SK-N-SH (cell line): ENCODE measurements at regions not wholly inside any gene's neighbourhood (a gene's known extent, or its start where the extent isn't known, plus 50 kb on each side); places are given as distances from the start of the nearest gene placed in this dataset.

ENCODE experiments used
- CTCF ChIA-PET: fragments of 300-600, 350-600 bp; formaldehyde crosslinking; extraction: SDS; loops from one replicate; lab custom pipeline; 2021; lab: Yijun Ruan, JAX
- POLR2A ChIA-PET: fragments of 350-600 bp; sonication (Branson Sonifier 250); formaldehyde crosslinking; extraction: SDS; loops from one replicate; lab custom pipeline; 2020; ENCODE audit warnings: antibody characterized with exemption, inconsistent platforms; lab: Yijun Ruan, JAX
- DNase-seq: peaks from one replicate; pipeline ENCODE4 v3.0.0; 2012
- H2AFZ ChIP-seq: fragments of 200-600 bp; sonication (generic); 2 replicates; pipeline ENCODE4 v1.8.1; 2016; ENCODE audit warnings: antibody characterized with exemption, mild to moderate bottlenecking, low read depth
- H3F3A ChIP-seq: fragments of 200-600 bp; sonication (generic); replicated peaks from 2 replicates; pipeline ENCODE3; 2016; ENCODE audit warnings: antibody characterized with exemption, mild to moderate bottlenecking; ENCODE audit not compliant: insufficient read depth
- H3K27ac ChIP-seq, 2 experiments: fragments of 200-500 bp in 1 of 2; fragments of 200-600 bp in 1 of 2; sonication (Bioruptor generic) in 1 of 2; sonication (generic), shearing (Covaris generic) in 1 of 2; 2 replicates each; pipeline versions ENCODE4 v1.5.1 to v1.6.1; 2014 to 2016; ENCODE audit warnings: low read depth in 2 of 2, inconsistent platforms in 1 of 2, low read length in 1 of 2, mild to moderate bottlenecking in 1 of 2, mixed read lengths in 1 of 2
- H3K27me3 ChIP-seq: fragments of 200-600 bp; sonication (generic), shearing (Covaris generic); 2 replicates; pipeline ENCODE4 v1.6.1; 2016; ENCODE audit warnings: mixed run types; ENCODE audit not compliant: insufficient read depth
- H3K36me3 ChIP-seq, 2 experiments: fragments of 200-500 bp in 1 of 2; fragments of 200-600 bp in 1 of 2; sonication (Bioruptor generic) in 1 of 2; sonication (generic) in 1 of 2; replicated peaks in 1 of 2; 2 replicates each; pipeline versions ENCODE3 to v1.5.1; 2014 to 2016; ENCODE audit warnings: low read length in 1 of 2, mild to moderate bottlenecking in 1 of 2; ENCODE audit not compliant: insufficient read depth in 2 of 2, control insufficient read depth in 1 of 2
- H3K4me1 ChIP-seq, 2 experiments: fragments of 200-500 bp in 1 of 2; fragments of 200-600 bp in 1 of 2; sonication (Bioruptor generic) in 1 of 2; sonication (generic), shearing (Covaris generic) in 1 of 2; 2 replicates each; pipeline versions ENCODE4 v1.5.1 to v1.6.1; 2014 to 2016; ENCODE audit warnings: low read depth in 1 of 2, low read length in 1 of 2, mixed run types in 1 of 2; ENCODE audit not compliant: insufficient read depth in 2 of 2, control insufficient read depth in 1 of 2
- H3K4me2 ChIP-seq: fragments of 200-600 bp; sonication (generic), shearing (Covaris generic); 2 replicates; pipeline ENCODE4 v1.6.1; 2017; ENCODE audit warnings: mixed run types
- H3K4me3 ChIP-seq, 2 experiments: fragments of 200-500 bp in 1 of 2; fragments of 200-600 bp in 1 of 2; sonication (Bioruptor generic) in 1 of 2; sonication (generic), shearing (Covaris generic) in 1 of 2; 2 replicates each; pipeline versions ENCODE4 v1.5.1 to v1.8.1; 2014 to 2016; ENCODE audit warnings: low read depth in 2 of 2, inconsistent platforms in 1 of 2, low read length in 1 of 2, mild to moderate bottlenecking in 1 of 2, mixed read lengths in 1 of 2, moderate library complexity in 1 of 2
- H3K79me2 ChIP-seq: fragments of 200-600 bp; sonication (generic); 2 replicates; pipeline ENCODE4 v1.8.1; 2017; ENCODE audit warnings: mild to moderate bottlenecking; ENCODE audit not compliant: insufficient read depth
- H3K9ac ChIP-seq: fragments of 200-600 bp; sonication (generic); 2 replicates; pipeline ENCODE4 v1.6.1; 2017; ENCODE audit warnings: mixed run types
- H3K9me2 ChIP-seq: fragments of 200-600 bp; sonication (generic); 2 replicates; pipeline ENCODE4 v1.6.1; 2017; ENCODE audit warnings: mixed run types
- H3K9me3 ChIP-seq: fragments of 200-600 bp; sonication (generic); 2 replicates; pipeline ENCODE4 v1.6.1; 2017; ENCODE audit warnings: mixed run types, mild to moderate bottlenecking, moderate library complexity
- H4K20me1 ChIP-seq: fragments of 200-600 bp; sonication (generic); 2 replicates; pipeline ENCODE4 v1.6.1; 2017; ENCODE audit warnings: mild to moderate bottlenecking, mixed run types; ENCODE audit not compliant: insufficient read depth
- ELF1 ChIP-seq: IDR thresholded peaks from 2 replicates; pipeline ENCODE4 v1.4.0; 2012
- EP300 ChIP-seq, 2 experiments: IDR thresholded peaks; 2 replicates each; pipeline versions ENCODE4 v1.4.0 to v1.6.1; 2012; ENCODE audit warnings: borderline replicate concordance in 1 of 2, low read depth in 1 of 2, low read length in 1 of 2
- EZH2phosphoT487 ChIP-seq: fragments of 200-600 bp; sonication (generic); IDR thresholded peaks from 2 replicates; pipeline ENCODE4 v1.6.1; 2017; ENCODE audit warnings: low read depth, mixed run types, mild to moderate bottlenecking, antibody characterized with exemption, moderate library complexity, borderline replicate concordance
- FOSL2 ChIP-seq: IDR thresholded peaks from 2 replicates; pipeline ENCODE4 v1.4.0; 2012; ENCODE audit warnings: low read depth, mild to moderate bottlenecking, moderate library complexity, borderline replicate concordance
- FOXM1 ChIP-seq: IDR thresholded peaks from 2 replicates; pipeline ENCODE4 v1.4.0; 2012; ENCODE audit warnings: low read depth, mild to moderate bottlenecking
- NFIC ChIP-seq: IDR thresholded peaks from 2 replicates; pipeline ENCODE4 v1.4.0; 2012; ENCODE audit warnings: borderline replicate concordance
- NRF1 ChIP-seq: IDR thresholded peaks from 2 replicates; pipeline ENCODE4 v1.6.1; 2012; ENCODE audit warnings: low read depth, mild to moderate bottlenecking, low read length
- POLR2AphosphoS5 ChIP-seq: IDR thresholded peaks from 2 replicates; pipeline ENCODE4 v1.6.1; 2012; ENCODE audit warnings: low read depth, low read length
- RCOR1 ChIP-seq: fragments of 150-350 bp; IDR thresholded peaks from 2 replicates; pipeline ENCODE4 v1.6.1; 2017; ENCODE audit warnings: antibody characterized with exemption, low read length
- RFX5 ChIP-seq: IDR thresholded peaks from 2 replicates; pipeline ENCODE4 v1.6.1; 2012; ENCODE audit warnings: mild to moderate bottlenecking, improper control_type of control experiment, low read length
- RXRA ChIP-seq: IDR thresholded peaks from 2 replicates; pipeline ENCODE4 v1.4.0; 2012; ENCODE audit warnings: low read depth, mild to moderate bottlenecking, borderline replicate concordance
- SIN3A ChIP-seq: IDR thresholded peaks from 2 replicates; pipeline ENCODE4 v1.6.1; 2012; ENCODE audit warnings: low read depth, mild to moderate bottlenecking, low read length, moderate library complexity, borderline replicate concordance
- TAF1 ChIP-seq: IDR thresholded peaks from 2 replicates; pipeline ENCODE4 v1.6.1; 2012; ENCODE audit warnings: low read depth, mild to moderate bottlenecking, low read length, moderate library complexity, borderline replicate concordance
- TEAD4 ChIP-seq: IDR thresholded peaks from 2 replicates; pipeline ENCODE4 v1.4.0; 2012; ENCODE audit warnings: mild to moderate bottlenecking, borderline replicate concordance; ENCODE audit not compliant: insufficient read depth
- YY1 ChIP-seq: IDR thresholded peaks from 2 replicates; pipeline ENCODE4 v1.4.0; 2012; ENCODE audit warnings: low read depth, mild to moderate bottlenecking
- WGBS: methylation state at CpG from one replicate; pipeline ENCODE4 v1.1.6; 2017; ENCODE audit warnings: low lambda C conversion rate; 5-methylcytosine and 5-hydroxymethylcytosine counted together
- TF ChIP-seq, protein P1 (sequence below): fragments of 150-350 bp; IDR thresholded peaks from 2 replicates; pipeline ENCODE4 v1.6.1; 2016; ENCODE audit warnings: mild to moderate bottlenecking, low read depth, low read length
- TF ChIP-seq, protein P2 (sequence below): IDR thresholded peaks from 2 replicates; pipeline ENCODE4 v1.4.0; 2012; ENCODE audit warnings: low read depth, borderline replicate concordance
- TF ChIP-seq, protein P3 (sequence below): IDR thresholded peaks from 2 replicates; pipeline ENCODE4 v1.4.0; 2012; ENCODE audit warnings: low read depth
- TF ChIP-seq, protein P4 (sequence below): IDR thresholded peaks from 2 replicates; pipeline ENCODE4 v1.4.0; 2012; ENCODE audit warnings: low read depth, borderline replicate concordance

DNA sequence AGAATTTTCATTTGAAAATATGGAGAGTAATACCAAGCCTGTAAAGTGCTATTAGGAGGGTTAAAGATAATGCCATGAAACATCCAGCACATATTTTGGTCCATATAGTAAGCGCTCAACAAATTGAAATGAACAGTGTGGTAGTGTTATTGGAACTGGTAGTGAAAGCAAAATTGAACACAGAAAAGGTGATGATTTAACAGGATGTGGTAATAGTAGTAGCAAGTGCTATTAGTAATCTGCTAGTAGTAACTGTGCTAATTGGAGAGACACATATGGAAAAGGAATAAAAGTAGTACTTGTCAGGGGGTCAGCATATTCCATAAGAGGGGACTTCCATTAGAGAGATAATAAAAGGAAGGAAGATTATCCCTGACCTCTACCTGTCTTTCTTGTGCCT lies 187.3 kb downstream of the HTR1A start:
- Histone ChIP-seq H3K36me3 (no peaks in the 10 kb centered on the region), H2AFZ (no peak overlapping the region), H3K79me2 (no peaks in the 10 kb centered on the region), H4K20me1 (no peaks in the 10 kb centered on the region), H3K27ac (no peak overlapping the region), H3K4me1 (no peaks in the 10 kb centered on the region), H3K4me2 (no peak overlapping the region), H3K27me3 (no peaks in the 10 kb centered on the region), H3K9me2 (no peaks in the 10 kb centered on the region), H3K9me3 (no peaks in the 10 kb centered on the region), H3K9ac (no peak overlapping the region), H3F3A (no peaks in the 10 kb centered on the region), H3K4me3 (no peak overlapping the region)
- ChIA-PET POLR2A (no interaction called here), CTCF (no interaction called here)
- no peak for DNase-seq
- TF ChIP-seq NRF1 (no peak), RCOR1 (no peak), YY1 (no peak), EP300 (IDR thresholded peaks at IDR 0.05; ENCODE audit: borderline replicate concordance in 1 of 2, low read depth in 1 of 2, low read length in 1 of 2) (no peak), ELF1 (no peak), SIN3A (no peak)
- TF ChIP-seq, protein P1, sequence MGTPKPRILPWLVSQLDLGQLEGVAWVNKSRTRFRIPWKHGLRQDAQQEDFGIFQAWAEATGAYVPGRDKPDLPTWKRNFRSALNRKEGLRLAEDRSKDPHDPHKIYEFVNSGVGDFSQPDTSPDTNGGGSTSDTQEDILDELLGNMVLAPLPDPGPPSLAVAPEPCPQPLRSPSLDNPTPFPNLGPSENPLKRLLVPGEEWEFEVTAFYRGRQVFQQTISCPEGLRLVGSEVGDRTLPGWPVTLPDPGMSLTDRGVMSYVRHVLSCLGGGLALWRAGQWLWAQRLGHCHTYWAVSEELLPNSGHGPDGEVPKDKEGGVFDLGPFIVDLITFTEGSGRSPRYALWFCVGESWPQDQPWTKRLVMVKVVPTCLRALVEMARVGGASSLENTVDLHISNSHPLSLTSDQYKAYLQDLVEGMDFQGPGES = no peak
- 19% methylated on average over 1 of the region's 1 CpG for WGBS

DNA sequence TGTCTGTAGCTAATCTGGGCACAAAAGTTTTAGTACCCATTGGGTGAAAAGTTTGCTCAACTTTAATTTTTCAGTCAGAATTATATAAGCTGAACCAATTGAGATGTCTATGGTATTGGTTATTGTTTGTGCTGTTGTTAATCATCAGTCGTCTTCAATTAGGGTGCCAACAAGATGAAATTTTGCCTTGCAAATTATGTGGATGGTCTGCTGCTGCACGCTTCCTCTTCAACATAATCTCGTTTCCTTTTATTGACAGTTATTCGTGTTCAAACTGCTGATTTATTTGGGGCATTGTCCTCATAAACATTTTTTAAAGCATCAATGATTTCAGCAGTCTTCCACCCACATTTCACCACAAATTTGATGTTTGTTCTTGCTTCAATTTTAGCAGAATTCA lies 194.0 kb downstream of the HTR1A start:
- POLR2A ChIA-PET = no interaction called here
- CTCF ChIA-PET = no interaction called here
- no peak for TF ChIP-seq RFX5
- TF ChIP-seq ELF1 = no peak
- TF ChIP-seq POLR2AphosphoS5 = no peak
- no peak for TF ChIP-seq FOXM1

DNA sequence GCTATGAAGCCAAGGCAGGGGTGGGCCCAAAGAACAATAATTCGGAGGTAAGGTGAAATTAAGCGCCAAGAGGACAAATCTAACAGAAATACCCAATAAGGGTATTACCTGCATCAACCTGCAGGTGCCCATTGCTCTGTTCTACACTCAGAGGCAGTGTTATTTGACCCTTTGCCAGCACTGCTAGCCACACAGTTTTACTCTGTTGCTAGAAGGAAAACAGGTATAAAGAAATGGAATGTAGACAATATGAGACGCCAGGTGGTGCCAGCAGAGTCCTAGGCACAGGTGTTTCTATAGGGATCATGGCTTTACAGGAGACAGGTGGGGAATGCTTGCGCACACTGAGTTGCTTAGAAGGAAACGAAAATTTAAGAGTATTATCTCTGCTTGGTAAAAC lies 201.3 kb downstream of the HTR1A start:
- WGBS = 1% methylated on average over 5 of the region's 5 CpGs
- H3K36me3 ChIP-seq = no peaks in the 10 kb centered on the region
- H4K20me1 ChIP-seq = no peaks in the 10 kb centered on the region
- no peaks in the 10 kb centered on the region for H3K79me2 ChIP-seq
- H3K27me3 ChIP-seq = no peaks in the 10 kb centered on the region
- no peaks in the 10 kb centered on the region for H3K9me3 ChIP-seq
- DNase-seq = no peak
- no peak overlapping the region for H3K27ac ChIP-seq
- H3K9me2 ChIP-seq = no peaks in the 10 kb centered on the region
- ChIA-PET POLR2A (no interaction called here), CTCF (no interaction called here)
- TF ChIP-seq RXRA (no peak), NFIC (no peak), ELF1 (no peak), TAF1 (no peak), EZH2phosphoT487 (no peak), POLR2AphosphoS5 (no peak), FOXM1 (no peak), SIN3A (no peak), FOSL2 (no peak), NRF1 (no peak), TEAD4 (no peak)
- TF ChIP-seq, protein P2, sequence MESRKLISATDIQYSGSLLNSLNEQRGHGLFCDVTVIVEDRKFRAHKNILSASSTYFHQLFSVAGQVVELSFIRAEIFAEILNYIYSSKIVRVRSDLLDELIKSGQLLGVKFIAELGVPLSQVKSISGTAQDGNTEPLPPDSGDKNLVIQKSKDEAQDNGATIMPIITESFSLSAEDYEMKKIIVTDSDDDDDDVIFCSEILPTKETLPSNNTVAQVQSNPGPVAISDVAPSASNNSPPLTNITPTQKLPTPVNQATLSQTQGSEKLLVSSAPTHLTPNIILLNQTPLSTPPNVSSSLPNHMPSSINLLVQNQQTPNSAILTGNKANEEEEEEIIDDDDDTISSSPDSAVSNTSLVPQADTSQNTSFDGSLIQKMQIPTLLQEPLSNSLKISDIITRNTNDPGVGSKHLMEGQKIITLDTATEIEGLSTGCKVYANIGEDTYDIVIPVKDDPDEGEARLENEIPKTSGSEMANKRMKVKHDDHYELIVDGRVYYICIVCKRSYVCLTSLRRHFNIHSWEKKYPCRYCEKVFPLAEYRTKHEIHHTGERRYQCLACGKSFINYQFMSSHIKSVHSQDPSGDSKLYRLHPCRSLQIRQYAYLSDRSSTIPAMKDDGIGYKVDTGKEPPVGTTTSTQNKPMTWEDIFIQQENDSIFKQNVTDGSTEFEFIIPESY = no peak
- TF ChIP-seq, protein P3, sequence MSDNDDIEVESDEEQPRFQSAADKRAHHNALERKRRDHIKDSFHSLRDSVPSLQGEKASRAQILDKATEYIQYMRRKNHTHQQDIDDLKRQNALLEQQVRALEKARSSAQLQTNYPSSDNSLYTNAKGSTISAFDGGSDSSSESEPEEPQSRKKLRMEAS = no peak
- TF ChIP-seq, protein P4, sequence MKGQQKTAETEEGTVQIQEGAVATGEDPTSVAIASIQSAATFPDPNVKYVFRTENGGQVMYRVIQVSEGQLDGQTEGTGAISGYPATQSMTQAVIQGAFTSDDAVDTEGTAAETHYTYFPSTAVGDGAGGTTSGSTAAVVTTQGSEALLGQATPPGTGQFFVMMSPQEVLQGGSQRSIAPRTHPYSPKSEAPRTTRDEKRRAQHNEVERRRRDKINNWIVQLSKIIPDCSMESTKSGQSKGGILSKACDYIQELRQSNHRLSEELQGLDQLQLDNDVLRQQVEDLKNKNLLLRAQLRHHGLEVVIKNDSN = no peak
- no peaks in the 10 kb centered on the region for H3F3A ChIP-seq
- H3K9ac ChIP-seq = no peak overlapping the region
- no peak overlapping the region for H2AFZ ChIP-seq
- H3K4me3 ChIP-seq = no peak overlapping the region
- no peak overlapping the region for H3K4me2 ChIP-seq
- H3K4me1 ChIP-seq = no peaks in the 10 kb centered on the region

More for the DNA sequence above, 194.0 kb downstream of the HTR1A start:
- no peak for DNase-seq
- Histone ChIP-seq H3K79me2 (no peaks in the 10 kb centered on the region), H4K20me1 (no peaks in the 10 kb centered on the region), H3K9me3 (no peaks in the 10 kb centered on the region), H3K4me1 (no peaks in the 10 kb centered on the region), H3K27me3 (no peaks in the 10 kb centered on the region), H3K9me2 (no peaks in the 10 kb centered on the region), H3F3A (no peaks in the 10 kb centered on the region), H3K27ac (no peak overlapping the region), H3K4me3 (no peak overlapping the region), H3K9ac (no peak overlapping the region), H2AFZ (no peak overlapping the region), H3K4me2 (no peak overlapping the region), H3K36me3 (no peaks in the 10 kb centered on the region)
- 0% methylated on average over 4 of the region's 4 CpGs for WGBS
